ENCODE measurements at regions not wholly inside any gene's neighbourhood (a gene's known extent, or its start where the extent isn't known, plus 50 kb on each side); places are given as distances from the start of the nearest gene placed in this dataset.
"Not testable (repeated sequence)": the region's sequence is repeated elsewhere in the genome, so short reads cannot be mapped to it uniquely, and the experiment has no call there.

DNA sequence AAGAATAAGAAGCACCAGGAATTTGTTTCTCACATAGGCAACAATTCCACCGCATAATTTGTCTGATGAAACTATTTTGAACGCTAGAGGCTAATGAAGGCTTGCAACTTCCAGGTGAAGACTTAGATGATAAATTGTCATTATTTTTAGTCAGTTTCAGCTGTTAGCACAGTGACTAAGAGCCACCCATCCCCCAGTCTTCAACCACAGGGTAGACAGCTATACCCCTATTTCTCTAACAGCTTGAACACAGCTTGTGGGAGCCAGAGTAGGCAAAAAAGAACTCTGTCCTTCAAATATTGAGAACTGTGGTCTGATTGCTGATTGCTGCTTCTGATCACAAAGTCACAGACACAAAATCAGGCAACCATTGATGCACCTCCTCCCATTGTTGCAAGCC lies 1124.8 kb upstream of the PRR20A start:
- DNase-seq = no peak

DNA sequence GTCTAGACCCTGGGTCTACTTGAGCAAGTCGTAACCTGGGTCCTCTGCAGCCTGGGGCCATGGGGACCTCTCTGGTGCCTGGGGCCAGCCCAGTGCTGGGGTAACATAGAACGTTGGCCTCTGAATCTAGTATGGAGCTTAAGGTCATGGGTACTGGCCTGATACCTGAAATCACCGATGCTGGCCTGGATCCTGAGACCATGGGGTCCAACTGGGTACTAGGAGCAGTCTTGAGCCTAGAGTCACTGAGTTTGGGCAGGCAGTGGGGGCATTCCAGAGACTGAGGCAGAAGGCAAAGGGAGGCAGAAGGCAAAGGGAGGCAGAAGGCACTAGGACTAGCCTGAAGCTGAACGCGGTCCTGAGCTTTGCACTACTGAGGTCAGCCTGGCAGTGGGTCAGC lies 1121.1 kb upstream of the PRR20A start:
- no peak for DNase-seq

DNA sequence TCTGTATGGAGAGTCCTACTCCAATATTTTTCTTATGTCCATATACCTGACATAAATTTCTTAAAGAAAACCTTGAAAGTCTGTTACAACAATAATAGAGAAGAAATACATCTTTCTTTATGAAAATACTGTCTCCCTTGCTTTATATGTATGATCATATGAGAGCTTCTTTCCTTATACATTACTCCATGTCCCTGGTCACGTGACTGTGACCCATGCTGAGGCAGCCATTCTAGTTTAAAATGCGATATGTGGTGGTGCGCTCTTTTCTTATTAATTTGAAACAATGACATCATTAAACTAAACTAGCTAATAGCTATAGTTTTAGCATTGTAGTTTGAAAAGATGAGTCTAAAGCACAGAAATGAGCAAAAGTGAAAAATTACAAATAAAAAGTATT lies 1120.3 kb upstream of the PRR20A start:
- DNase-seq = no peak

DNA sequence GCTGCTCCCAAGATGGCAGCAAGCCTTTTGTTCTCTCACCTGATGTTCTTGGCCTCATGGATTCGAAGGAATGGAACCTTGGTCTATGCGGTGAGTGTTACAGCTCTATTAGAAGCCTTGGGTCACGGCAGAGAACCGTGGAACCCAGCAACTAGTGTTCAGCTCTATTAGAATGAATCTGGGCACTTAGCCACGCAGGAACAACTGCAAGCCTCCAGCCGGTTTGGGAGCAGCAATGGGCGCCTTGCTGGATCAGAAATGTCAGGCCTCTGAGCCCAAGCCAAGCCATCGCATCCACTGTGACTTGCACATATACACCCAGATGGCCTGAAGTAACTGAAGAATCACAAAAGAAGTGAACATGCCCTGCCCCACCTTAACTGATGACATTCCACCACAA lies 1100.7 kb upstream of the PRR20A start:
- DNase-seq = no peak

DNA sequence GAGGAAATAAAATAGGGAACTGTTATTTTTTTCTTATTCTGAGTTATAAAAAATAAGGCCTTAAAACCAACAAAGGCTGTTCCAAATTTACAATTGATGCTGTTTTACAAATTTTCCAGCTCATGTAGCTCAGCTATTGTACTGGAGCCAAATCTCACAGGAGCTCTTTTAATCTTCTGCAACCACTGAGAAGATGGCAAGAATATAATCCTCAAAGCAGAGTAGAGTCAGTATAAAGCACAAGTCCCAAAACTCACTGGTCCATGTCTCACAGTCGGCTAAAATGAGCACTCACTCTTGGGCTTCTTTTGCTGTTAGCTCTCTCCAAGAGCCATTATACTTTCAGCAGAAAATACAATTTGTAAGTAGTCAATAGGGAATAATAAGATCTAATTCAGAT lies 1074.4 kb upstream of the PRR20A start:
- no peak for DNase-seq

DNA sequence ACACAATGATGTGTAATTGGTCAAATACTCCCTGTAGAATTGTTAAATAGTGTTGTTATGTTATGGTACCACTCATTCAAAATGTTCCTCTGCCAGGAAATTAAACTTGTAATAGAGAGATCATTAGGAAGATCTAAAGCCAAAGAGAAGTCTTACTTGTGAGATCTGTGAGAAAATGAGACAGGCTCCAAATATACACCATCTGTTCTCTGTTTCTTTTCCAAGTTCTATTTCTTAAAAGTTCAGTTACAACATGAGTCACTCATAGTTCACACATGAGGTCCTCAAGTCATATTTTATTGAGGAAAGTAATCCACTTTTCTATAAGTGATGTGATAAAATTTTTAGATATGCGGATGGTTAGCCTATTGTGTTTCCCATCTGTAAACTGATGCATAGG lies 1038.1 kb upstream of the PRR20A start:
- no peak for DNase-seq

DNA sequence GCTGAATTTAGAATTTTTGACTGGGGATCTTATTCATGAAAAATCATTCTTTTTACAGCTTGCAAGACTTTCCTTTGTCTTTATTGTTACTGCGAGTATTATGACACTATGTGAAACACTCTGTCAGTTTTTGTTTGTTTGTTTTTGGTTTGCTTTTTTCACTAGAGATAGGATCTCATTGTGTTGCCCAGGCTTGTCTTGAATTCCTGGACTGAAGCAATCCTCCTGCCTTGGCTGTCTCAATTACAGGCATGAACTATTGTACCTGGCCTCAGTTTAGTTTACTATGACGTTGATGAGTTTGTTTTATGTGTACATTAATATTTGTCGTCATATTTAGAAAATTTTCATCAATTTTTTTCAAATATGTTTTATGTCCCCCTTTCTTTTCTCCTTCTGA lies 1030.0 kb upstream of the PRR20A start:
- DNase-seq = no peak

DNA sequence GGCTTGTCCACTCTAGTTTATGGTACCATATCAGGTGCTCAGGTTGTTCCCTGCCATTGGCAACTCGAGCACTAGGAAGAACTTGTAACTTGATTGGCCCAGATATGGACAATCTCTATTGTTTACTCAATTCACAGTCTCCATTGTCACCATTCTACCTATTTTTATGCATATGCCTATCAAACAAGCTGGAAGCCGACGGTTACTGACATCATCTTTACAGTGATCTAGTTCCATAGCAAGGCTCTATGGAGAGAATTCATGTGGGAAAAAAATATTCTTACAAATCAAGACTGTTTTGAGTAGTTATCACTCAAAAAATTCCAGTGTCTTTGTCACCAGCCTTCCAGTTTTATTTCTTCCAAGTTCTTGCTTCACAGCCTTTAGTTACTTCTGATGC lies 1006.2 kb upstream of the PRR20A start:
- DNase-seq = no peak

DNA sequence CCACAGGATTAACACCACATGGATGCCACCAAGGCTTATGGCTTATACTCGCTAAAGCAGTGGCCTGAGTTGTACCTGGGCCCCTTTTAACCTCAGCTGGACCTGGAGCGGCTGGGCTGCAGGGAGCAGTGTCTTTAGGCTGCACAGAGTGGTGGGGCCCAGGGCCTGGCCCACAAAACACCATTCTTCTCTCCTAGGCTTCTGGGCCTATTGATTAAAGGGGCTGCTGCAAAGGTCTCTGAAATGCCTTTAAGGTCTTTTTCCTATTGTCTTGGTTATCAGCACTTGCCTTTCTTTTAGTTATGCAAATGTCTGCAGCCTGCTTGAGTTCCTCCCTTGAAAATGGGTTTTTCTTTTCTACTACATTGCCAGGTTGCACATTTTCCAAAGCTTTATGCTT lies 973.9 kb upstream of the PRR20A start:
- no peak for DNase-seq

DNA sequence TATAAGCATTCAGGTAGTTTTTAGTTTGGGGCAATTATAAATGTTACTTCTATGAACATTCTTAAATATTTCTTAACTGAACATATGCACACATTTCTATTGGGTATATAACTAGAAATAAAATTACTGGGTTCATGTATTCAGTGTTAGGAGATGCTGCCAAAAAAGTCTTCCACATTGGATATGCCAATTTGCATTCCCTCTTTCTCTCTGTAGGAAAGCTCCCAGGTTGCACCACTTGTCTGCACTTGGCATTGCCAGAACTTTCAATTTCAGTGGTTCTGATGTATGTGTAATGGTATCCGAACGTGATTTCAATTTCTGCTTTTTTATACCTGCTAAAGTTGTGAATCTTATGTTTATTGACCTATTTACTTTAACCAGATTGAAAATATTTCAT lies 972.1 kb upstream of the PRR20A start:
- DNase-seq = no peak

DNA sequence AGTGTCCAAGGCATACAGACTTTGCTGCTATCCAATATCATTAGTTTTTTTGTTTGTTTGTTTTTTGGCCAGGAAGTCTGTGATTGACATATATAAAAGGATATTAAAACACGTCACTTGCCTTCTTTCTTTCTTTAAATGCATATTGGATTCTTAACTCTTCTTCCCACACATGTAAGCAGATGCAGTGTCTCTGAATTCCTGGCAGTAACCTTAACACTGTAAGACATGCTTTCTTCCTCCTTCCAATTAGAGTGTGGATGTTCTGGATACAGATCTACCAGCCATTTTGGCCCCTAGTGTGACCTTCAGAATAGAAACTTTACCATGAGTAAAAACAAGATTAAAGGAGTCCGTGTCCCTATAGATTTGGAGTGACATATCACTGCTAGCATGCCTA lies 967.4 kb upstream of the PRR20A start:
- DNase-seq = no peak

DNA sequence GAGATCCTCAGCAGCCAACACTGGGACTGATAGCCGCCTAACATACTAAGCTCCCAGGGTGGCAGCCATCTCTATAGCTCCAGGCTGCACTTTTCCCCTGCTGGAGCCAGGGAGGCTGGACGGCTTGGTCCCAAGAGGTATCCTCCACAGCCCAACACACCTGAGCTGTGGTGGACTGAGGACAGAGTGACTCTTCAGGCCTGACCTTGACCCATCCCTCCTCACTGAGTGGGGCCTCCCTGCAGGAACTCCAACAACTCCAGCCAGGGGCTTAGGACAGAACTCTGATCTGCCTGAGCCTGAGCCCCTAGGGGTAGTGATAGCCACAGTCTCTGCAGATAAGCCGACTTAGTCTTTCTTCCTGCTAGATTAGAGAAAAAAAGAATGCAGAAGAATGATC lies 958.1 kb upstream of the PRR20A start:
- no peak for DNase-seq

DNA sequence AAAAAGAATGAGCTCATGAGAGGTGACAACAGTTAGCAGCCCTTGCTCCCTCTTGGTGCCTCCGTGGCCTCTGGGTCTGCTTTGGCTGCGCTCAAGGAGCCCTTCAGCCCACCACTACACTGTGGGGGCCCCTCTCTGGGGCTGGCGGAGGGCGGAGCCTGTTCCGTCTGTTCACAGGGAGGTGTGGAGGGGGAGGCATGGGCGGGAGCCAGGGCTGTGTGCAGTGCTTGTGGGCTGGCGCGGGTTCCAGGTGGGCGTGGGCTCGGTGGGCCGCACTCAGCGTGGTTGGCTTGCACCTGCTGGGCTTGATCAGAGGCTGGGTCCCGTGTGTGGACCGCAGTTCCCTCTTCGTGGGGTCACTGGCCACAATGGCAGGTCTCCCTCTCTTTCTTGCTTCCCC lies 953.4 kb upstream of the PRR20A start:
- DNase-seq = no peak

DNA sequence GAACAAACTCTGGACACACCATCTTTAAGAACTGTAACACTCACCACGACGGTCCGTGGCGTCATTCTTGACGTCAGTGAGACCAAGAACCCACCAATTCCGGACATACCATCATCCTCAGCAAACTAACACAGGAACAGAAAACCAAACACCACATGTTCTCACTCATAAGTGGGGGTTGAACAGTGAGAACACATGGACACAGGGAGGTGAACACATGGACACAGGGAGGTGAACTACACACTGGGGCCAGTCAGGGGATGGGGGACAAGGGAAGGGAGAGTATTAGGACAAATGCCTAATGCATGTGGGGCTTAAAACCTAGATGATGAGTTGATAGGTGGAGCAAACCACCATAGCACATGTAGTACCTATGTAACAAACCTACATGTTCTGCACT lies 952.1 kb upstream of the PRR20A start:
- not testable (repeated sequence) for DNase-seq

DNA sequence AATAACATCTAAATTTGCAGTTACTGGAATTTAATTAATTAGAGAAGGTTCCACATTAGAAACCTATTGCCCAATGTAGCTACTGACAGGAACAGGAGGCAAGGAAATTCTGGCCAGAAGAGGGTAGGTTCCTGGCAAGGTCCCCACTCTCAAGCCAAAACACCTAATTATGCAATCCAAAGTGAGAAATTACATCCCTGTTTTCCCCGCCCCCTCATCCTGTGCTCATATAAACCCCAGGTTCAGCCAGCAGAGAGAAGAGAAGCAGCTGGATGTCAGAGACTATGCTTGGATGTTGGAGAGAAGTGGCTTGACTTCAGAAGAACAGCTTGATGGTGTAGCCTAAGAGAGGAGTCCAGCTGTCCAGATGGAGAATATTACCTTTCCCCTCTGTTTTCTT lies 951.3 kb upstream of the PRR20A start:
- no peak for DNase-seq

DNA sequence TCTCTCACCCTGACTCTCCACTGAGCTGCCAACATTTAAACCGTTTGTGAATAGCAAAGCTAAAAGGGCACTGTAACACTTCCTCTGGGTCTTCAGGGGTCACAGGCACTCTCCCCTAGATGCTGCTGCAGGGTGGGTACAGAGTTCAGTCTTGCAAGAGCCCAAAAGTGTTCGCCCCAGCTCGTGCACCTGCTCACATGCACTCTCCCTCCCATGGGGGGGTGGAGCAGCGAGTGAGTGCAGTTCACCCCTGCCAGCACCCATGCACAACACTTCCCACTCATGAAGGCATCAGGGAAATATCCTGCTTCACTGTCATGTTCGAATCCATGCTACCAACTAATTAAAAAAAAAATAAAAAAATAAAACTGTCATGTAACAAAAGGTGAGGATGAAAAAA lies 950.7 kb upstream of the PRR20A start:
- no peak for DNase-seq

DNA sequence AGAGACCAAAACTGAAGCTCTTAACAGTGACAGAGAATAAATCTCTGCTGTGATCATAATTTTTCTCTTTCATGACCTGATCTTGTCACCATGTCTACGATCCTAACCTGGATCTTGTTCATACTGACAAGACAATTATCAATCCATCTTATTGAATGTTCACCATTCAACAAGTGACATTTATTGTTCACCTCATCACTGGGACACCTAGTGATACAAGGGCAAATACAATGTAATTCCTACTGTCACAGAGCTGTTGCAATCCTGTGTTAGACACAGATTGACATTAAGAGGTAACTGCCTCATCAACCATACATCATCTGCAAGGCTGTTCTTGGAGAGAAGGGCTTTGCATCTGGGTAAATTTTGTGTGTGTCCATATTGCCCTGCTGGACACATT lies 942.4 kb upstream of the PRR20A start:
- DNase-seq = no peak

DNA sequence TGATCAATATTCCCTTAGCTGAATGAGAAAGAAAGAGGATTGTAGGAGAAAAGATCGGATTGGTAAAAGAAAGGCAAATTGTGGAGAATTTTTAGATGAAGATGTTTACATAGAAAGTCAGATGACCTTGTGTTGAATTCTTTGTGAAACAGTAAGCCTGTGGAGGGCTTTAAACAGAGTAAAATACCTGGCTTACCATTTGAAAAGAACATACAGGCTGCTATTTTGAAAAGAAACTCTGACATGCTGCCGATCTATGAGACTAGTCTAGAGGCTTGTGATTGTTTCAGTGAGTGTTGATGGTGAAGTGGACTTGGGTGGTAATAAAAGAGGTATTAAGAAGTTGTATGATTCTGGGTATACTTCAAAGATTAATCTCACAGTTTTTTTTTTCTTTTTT lies 938.9 kb upstream of the PRR20A start:
- DNase-seq = no peak

DNA sequence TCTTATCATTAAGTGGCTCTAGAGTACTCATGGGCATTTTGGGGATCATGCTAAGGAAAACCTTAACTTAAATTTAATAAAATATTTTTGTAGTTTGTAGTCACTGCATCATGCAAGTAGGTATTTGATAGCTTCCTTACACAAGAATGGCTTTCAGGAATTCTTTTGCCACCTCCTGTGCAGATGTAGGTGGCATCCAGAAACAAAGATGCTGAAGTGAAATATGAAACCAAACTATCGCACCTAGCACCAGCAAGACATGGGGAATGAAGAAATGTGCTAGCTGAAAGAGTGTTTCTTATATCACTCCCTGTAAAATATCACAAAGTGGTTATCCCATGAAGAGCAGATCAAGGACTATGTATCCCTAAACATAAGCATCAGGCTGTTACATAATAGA lies 924.5 kb upstream of the PRR20A start:
- DNase-seq = no peak

DNA sequence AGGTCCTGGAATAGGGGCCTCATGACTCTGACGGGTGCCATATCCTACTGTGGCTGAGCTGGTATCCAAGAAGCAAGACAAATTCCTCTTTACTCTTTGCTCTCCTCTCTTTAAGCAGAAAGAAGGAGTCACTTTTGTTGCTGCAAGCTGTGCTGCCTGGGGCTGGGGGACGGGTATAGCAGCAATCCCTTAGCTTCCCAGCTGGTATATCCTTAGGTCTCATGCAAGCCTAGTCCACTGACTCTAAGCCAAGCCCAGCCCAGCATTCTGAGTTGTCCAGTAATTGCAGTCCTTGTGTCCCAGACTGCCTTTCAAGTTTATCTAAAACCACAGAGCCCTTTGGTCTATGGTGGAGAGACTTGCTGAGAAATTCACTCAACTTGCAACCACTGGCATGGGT lies 893.0 kb upstream of the PRR20A start:
- DNase-seq = no peak

DNA sequence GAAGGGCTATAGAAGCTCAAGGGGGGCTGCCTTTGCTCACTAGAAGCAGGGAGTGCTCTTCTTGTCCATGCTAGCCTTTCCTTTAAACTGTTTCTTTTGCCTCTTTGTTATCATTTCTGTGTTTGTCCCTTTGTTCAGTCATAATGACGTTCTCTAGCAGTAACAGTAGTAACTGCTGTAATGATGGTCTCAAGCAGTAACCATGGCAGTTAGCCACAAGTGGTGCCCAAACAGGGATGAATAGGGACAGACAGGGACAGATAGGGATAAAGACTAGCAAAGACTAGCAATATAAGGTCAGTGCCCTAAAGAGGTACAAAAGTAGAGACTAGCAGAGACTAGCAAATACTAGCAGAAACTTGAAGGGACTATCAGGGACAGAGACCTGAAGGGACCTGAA lies 869.0 kb upstream of the PRR20A start:
- no peak for DNase-seq

DNA sequence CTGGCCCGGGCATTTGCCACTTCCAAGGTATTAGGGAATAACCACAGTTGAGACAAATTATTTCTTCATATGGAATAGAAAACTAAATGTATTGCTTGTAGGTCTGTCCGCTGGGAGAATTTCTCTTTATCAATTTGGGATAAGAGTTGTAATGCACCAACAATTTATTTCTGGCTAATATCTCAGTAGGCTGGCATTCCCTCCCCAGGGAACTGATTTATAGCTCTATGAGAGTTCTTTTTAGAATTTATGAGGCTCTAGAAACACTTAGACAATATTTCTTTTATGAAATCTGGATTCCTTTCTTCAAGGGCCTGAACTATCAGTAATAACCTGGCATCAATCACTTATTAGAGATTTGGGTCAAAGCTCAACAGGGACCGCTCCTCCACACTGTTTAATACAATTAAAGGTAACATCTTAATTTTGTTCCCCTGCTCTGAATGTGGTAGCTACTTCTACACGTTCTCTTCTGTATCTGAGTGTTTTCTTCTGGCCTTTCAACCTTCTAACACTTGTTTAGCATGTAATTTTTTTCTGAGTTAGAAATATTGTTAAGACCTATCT lies 857.4 kb upstream of the PRR20A start:
- no peak for DNase-seq

DNA sequence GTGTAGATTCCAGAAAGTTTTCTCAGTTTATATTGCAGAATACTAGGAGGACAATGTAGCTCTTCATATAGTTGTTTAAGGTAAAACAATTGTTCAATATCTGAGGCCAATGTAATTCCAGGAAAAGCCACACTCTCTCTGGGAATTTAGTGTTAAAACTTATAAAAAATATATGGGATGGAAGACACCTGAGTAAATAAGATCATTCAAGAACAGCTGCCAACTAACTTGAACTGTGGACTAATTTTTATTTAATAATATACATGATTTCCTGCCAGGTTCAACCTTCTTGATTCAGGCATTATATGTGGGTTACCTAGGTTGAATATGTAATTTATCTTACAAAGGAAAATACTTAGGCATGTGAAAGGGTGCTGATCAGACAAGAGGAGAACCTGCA lies 841.1 kb upstream of the PRR20A start:
- no peak for DNase-seq

DNA sequence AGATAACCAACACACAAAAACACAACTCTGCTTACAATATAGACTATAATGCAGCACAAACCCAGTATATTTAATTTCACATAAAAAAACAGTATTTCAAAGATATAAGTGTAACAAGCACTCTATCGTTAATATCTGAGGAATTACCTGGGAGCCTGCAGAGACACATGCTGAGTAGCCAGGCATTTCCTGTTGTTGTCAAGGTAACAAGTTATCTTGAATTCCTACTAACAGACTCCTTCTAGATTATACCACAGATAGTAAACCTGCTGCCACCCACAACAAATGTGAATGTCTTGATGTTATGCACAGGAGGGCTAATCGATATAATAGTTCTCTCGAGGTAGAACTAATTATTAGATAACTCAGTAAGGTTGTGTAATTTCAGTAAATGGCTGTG lies 826.0 kb upstream of the PRR20A start:
- no peak for DNase-seq

DNA sequence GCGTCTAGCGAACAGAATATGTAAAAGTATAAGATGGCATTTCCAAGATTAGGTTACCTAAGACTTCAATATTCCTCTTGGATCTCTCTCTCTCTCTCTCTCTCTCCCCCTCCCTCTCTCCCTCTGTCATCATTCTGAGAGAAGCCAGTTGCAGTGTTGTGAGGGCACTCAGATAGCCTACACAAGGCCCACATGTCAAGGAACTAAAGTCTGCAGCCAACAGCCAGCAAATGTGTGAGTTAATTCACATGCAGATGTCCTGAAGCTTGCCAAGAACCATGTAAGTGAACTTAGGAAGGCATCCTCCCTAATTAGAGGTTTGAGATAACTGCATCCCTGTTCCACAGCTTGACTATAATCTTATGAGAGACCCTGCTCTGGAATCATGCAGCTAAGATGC lies 822.9 kb upstream of the PRR20A start:
- DNase-seq = no peak

DNA sequence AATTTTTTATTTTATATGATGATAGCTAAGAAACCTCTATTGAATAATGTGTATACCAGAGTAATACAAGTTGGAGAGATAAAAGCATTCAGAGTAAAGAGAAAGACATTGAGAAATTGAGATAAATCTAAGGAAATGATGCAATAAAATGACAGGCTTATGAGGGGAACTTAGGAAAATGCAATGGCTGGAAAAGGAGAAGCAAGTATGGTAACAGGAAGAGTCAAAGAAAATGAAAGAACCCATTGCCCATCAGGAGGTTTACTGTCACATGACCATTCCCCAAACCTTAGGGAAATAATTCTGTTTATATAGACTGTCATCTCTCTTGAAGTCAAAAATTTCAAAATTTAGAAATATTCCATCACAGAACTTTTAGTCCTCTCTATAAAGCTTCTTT lies 808.0 kb upstream of the PRR20A start:
- DNase-seq = no peak

Data from T-helper 1 cell (primary cell).